ENCODE measurements at regions not wholly inside any gene's neighbourhood (a gene's known extent, or its start where the extent isn't known, plus 50 kb on each side); places are given as distances from the start of the nearest gene placed in this dataset.

GRCh38 chr3:5899014-5899761 is 711.7 kb downstream of the EDEM1 start:
- TF ChIP-seq POLR2A (IDR thresholded peaks at IDR 0.05) = no peak
- TF ChIP-seq, protein P1, sequence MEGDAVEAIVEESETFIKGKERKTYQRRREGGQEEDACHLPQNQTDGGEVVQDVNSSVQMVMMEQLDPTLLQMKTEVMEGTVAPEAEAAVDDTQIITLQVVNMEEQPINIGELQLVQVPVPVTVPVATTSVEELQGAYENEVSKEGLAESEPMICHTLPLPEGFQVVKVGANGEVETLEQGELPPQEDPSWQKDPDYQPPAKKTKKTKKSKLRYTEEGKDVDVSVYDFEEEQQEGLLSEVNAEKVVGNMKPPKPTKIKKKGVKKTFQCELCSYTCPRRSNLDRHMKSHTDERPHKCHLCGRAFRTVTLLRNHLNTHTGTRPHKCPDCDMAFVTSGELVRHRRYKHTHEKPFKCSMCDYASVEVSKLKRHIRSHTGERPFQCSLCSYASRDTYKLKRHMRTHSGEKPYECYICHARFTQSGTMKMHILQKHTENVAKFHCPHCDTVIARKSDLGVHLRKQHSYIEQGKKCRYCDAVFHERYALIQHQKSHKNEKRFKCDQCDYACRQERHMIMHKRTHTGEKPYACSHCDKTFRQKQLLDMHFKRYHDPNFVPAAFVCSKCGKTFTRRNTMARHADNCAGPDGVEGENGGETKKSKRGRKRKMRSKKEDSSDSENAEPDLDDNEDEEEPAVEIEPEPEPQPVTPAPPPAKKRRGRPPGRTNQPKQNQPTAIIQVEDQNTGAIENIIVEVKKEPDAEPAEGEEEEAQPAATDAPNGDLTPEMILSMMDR (IDR thresholded peaks at IDR 0.05) = no peak
